HCT116 (cell line): ENCODE measurements at regions not wholly inside any gene's neighbourhood (a gene's known extent, or its start where the extent isn't known, plus 50 kb on each side); places are given as distances from the start of the nearest gene placed in this dataset.

ENCODE experiments used
- ATAC-seq: fragments of 200-7000 bp; cut with Tn5 transposase; 2 replicates; pipeline ENCODE4 v1.9.1; 2020; ENCODE audit warnings: mild to moderate bottlenecking, moderate library complexity
- BruUV-seq: library from RNA; stranded (reverse); fragments of 400-500 nt; replicated peaks from 2 replicates; lab custom pipeline; 2021; lab: Mats Ljungman, UMichigan
- CTCF ChIA-PET: fragments of 300-600 bp; sonication (Branson Sonifier 250); formaldehyde crosslinking; loops from one replicate; lab custom pipeline; 2021; ENCODE audit warnings: antibody characterized with exemption; lab: Charles Lee
- POLR2A ChIA-PET: fragments of 300-600, 350-600 bp; sonication (Branson Sonifier 250); formaldehyde crosslinking; loops from one replicate; lab custom pipeline; 2021; ENCODE audit warnings: antibody characterized with exemption; lab: Charles Lee
- RAD21 ChIA-PET, 2 experiments: fragments of 300-600 bp; sonication (Branson Sonifier 250); formaldehyde crosslinking; loops; one replicate each; lab custom pipeline; 2023; ENCODE audit warnings: low total read pairs in 2 of 2; ENCODE audit not compliant: uncharacterized antibody in 2 of 2, unreplicated experiment in 2 of 2, low non-redundant PET in 1 of 2; lab: Charles Lee
- DNase-seq: peaks from one replicate; pipeline ENCODE4 v3.0.0-alpha.2; 2010; ENCODE audit warnings: low read depth, low spot score
- H2AFZ ChIP-seq: fragments of 200-600 bp; shearing (Covaris generic), sonication (generic); 2 replicates; pipeline ENCODE4 v1.6.1; 2017; ENCODE audit warnings: low read depth, mixed run types, mixed read lengths, antibody characterized with exemption, low read length; ENCODE audit not compliant: poor library complexity, severe bottlenecking
- H3K27ac ChIP-seq: 2 replicates; pipeline ENCODE4 v1.5.1; 2012; ENCODE audit warnings: low read depth, low read length
- H3K27me3 ChIP-seq: fragments of 200-600 bp; sonication (generic); 2 replicates; pipeline ENCODE4 v1.6.1; 2016; ENCODE audit warnings: mixed run types, low read length, mixed read lengths; ENCODE audit not compliant: insufficient read depth
- H3K36me3 ChIP-seq, 2 experiments: fragments of 200-500 bp in 1 of 2; fragments of 200-600 bp in 1 of 2; sonication (Bioruptor generic) in 1 of 2; sonication (generic) in 1 of 2; 2 replicates each; pipeline versions ENCODE4 v1.5.1 to v1.6.1; 2014 to 2016; ENCODE audit warnings: low read length in 2 of 2, inconsistent platforms in 1 of 2, mixed read lengths in 1 of 2, mixed run types in 1 of 2; ENCODE audit not compliant: insufficient read depth in 2 of 2, control insufficient read depth in 1 of 2
- H3K4me1 ChIP-seq, 2 experiments: fragments of 200-600 bp in 1 of 2; sonication (generic) in 1 of 2; 2 replicates each; pipeline versions ENCODE4 v1.5.1 to v1.6.1; 2012 to 2017; ENCODE audit warnings: low read length in 2 of 2, inconsistent platforms in 1 of 2, mild to moderate bottlenecking in 1 of 2, mixed read lengths in 1 of 2, mixed run types in 1 of 2, moderate library complexity in 1 of 2; ENCODE audit not compliant: insufficient read depth in 2 of 2, control insufficient read depth in 1 of 2
- H3K4me2 ChIP-seq: fragments of 200-600 bp; sonication (generic); 2 replicates; pipeline ENCODE4 v1.6.1; 2017; ENCODE audit warnings: mixed run types, low read length, mixed read lengths
- H3K4me3 ChIP-seq, 2 experiments: fragments of 200-600 bp in 1 of 2; sonication (generic) in 1 of 2; replicated peaks in 1 of 2; 2 replicates each; pipeline ENCODE4 v1.5.1; 2011 to 2016; ENCODE audit warnings: low read length in 2 of 2, control low read depth in 1 of 2, low read depth in 1 of 2, mild to moderate bottlenecking in 1 of 2, mixed read lengths in 1 of 2, mixed run types in 1 of 2
- H3K79me2 ChIP-seq: fragments of 200-600 bp; sonication (generic); 2 replicates; pipeline ENCODE4 v1.6.1; 2017; ENCODE audit warnings: mild to moderate bottlenecking, mixed run types, low read length, moderate library complexity, mixed read lengths; ENCODE audit not compliant: insufficient read depth
- H3K9ac ChIP-seq: fragments of 200-600 bp; sonication (generic); 2 replicates; pipeline ENCODE4 v1.6.1; 2016; ENCODE audit warnings: low read length, mixed read lengths
- H3K9me2 ChIP-seq: fragments of 200-600 bp; sonication (generic), shearing (Covaris generic); 2 replicates; pipeline ENCODE4 v1.6.1; 2017; ENCODE audit warnings: mixed run types, mild to moderate bottlenecking, moderate library complexity; ENCODE audit not compliant: insufficient read depth
- H3K9me3 ChIP-seq, 2 experiments: fragments of 200-500 bp in 1 of 2; fragments of 200-600 bp in 1 of 2; sonication (Bioruptor generic) in 1 of 2; sonication (generic) in 1 of 2; 2 replicates each; pipeline ENCODE4 v1.6.1; 2014 to 2017; ENCODE audit warnings: low read length in 2 of 2, mixed read lengths in 2 of 2, inconsistent platforms in 1 of 2, low read depth in 1 of 2, mild to moderate bottlenecking in 1 of 2, mixed run types in 1 of 2, moderate library complexity in 1 of 2; ENCODE audit not compliant: control insufficient read depth in 1 of 2, insufficient read depth in 1 of 2
- H4K20me1 ChIP-seq: fragments of 200-600 bp; sonication (generic), shearing (Covaris generic); 2 replicates; pipeline ENCODE4 v1.6.1; 2017; ENCODE audit warnings: mixed run types, mild to moderate bottlenecking, moderate library complexity; ENCODE audit not compliant: insufficient read depth
- CBX3 ChIP-seq: IDR thresholded peaks from 2 replicates; pipeline ENCODE4 v1.6.1; 2012; ENCODE audit warnings: low read depth
- CEBPB ChIP-seq: IDR thresholded peaks from 2 replicates; pipeline ENCODE4 v1.6.1; 2012; ENCODE audit warnings: low read depth
- CTCF ChIP-seq, 3 experiments: fragments of 200-600 bp in 1 of 3; sonication (generic) in 1 of 3; IDR thresholded peaks in 2 of 3; conservative IDR thresholded peaks in 1 of 3; 2 replicates each; pipeline ENCODE4 v1.5.1; 2012 to 2017; ENCODE audit warnings: low read depth in 2 of 3, low read length in 2 of 3, antibody characterized with exemption in 1 of 3, borderline replicate concordance in 1 of 3, control low read depth in 1 of 3, mild to moderate bottlenecking in 1 of 3, mixed read lengths in 1 of 3, mixed run types in 1 of 3, moderate library complexity in 1 of 3; ENCODE audit not compliant: insufficient read depth in 1 of 3
- EZH2 ChIP-seq: fragments of 200-600 bp; sonication (generic); IDR thresholded peaks from 2 replicates; pipeline ENCODE4 v1.6.1; 2017; ENCODE audit warnings: antibody characterized with exemption, mixed run types
- FOSL1 ChIP-seq: IDR thresholded peaks from 2 replicates; pipeline ENCODE4 v1.6.1; 2012; ENCODE audit warnings: low read depth
- JUND ChIP-seq: IDR thresholded peaks from 2 replicates; pipeline ENCODE4 v1.6.1; 2012
- POLR2A ChIP-seq: IDR thresholded peaks from 2 replicates; pipeline ENCODE4 v1.7.0; 2011; ENCODE audit warnings: borderline replicate concordance; ENCODE audit not compliant: insufficient read depth, insufficient read length; ENCODE audit errors: extremely low read depth
- POLR2AphosphoS5 ChIP-seq: IDR thresholded peaks from 2 replicates; pipeline ENCODE4 v1.6.1; 2011; ENCODE audit warnings: mild to moderate bottlenecking, low read depth, low read length, moderate library complexity
- REST ChIP-seq: IDR thresholded peaks from 2 replicates; pipeline ENCODE4 v1.6.1; 2012; ENCODE audit warnings: low read depth
- SRF ChIP-seq: IDR thresholded peaks from 2 replicates; pipeline ENCODE4 v1.6.1; 2012; ENCODE audit warnings: low read depth
- YY1 ChIP-seq: IDR thresholded peaks from 2 replicates; pipeline ENCODE4 v1.6.1; 2011; ENCODE audit warnings: low read length, low read depth, moderate library complexity, mild to moderate bottlenecking; ENCODE audit not compliant: insufficient replicate concordance; ENCODE audit errors: extremely low read depth
- ZFX ChIP-seq: fragments of 450-650 bp; IDR thresholded peaks from 2 replicates; pipeline ENCODE4 v1.6.1; 2017
- intact Hi-C: fragments of 100-400 bp; cut with micrococcal nuclease; formaldehyde crosslinking; loops from 2 replicates; pipeline ENCODE4 v1.10.0; 2022
- TF ChIP-seq, protein P1 (sequence below): IDR thresholded peaks from 2 replicates; pipeline ENCODE4 v1.6.1; 2012
- TF ChIP-seq, protein P2 (sequence below): IDR thresholded peaks from 2 replicates; pipeline ENCODE4 v1.6.1; 2012

- Histone ChIP-seq H3K36me3 (no peaks in the 10 kb centered on the region), H3K27ac (no peak overlapping the region), H3K4me1 (no peaks in the 10 kb centered on the region), H3K79me2 (no peaks in the 10 kb centered on the region), H3K4me3 (no peak overlapping the region), H3K27me3 (no peaks in the 10 kb centered on the region), H4K20me1 (no peaks in the 10 kb centered on the region), H2AFZ (no peak overlapping the region), H3K4me2 (no peak overlapping the region), H3K9me2 (no peaks in the 10 kb centered on the region), H3K9me3 (peaks cover 4 to 7% of the 10 kb centered on the region in 2 experiments; a peak in 3 of 4 replicates), H3K9ac (no peak overlapping the region)
- no peak for ATAC-seq
- CTCF ChIA-PET: no interaction called here
- intact Hi-C loops: no loop called here
- DNase-seq: no peak
- POLR2A ChIA-PET: no interaction called here
- BruUV-seq: no TSS peak
- RAD21 ChIA-PET: no interaction called here
- TF ChIP-seq CBX3 (no peak), FOSL1 (no peak), CEBPB (no peak), YY1 (no peak), REST (no peak), POLR2A (no peak), SRF (no peak), JUND (no peak), CTCF (IDR thresholded peaks at IDR 0.05 in 2 of 3, conservative IDR thresholded peaks at IDR 0.05 in 1 of 3; ENCODE audit: borderline replicate concordance in 1 of 3, insufficient read depth in 1 of 3, low read depth in 2 of 3, low read length in 2 of 3) (no peak), POLR2AphosphoS5 (no peak), EZH2 (no peak), ZFX (no peak)
- TF ChIP-seq, protein P1, sequence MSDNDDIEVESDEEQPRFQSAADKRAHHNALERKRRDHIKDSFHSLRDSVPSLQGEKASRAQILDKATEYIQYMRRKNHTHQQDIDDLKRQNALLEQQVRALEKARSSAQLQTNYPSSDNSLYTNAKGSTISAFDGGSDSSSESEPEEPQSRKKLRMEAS: no peak
- TF ChIP-seq, protein P2, sequence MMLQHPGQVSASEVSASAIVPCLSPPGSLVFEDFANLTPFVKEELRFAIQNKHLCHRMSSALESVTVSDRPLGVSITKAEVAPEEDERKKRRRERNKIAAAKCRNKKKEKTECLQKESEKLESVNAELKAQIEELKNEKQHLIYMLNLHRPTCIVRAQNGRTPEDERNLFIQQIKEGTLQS: no peak
Measured at GRCh38 chr2:78710632-78711375, 314.7 kb upstream of the REG3G start.
